PC-9 (cell line): ENCODE measurements at regions not wholly inside any gene's neighbourhood (a gene's known extent, or its start where the extent isn't known, plus 50 kb on each side); places are given as distances from the start of the nearest gene placed in this dataset.

Experiments used
- BruUV-seq: library from RNA; stranded (reverse); fragments of 400-500 nt; replicated peaks from 2 replicates; lab custom pipeline; 2021; lab: Mats Ljungman, UMichigan
- CTCF ChIA-PET: fragments of 300-600 bp; sonication (Branson Sonifier 250); formaldehyde crosslinking; loops from one replicate; lab custom pipeline; 2022; ENCODE audit warnings: antibody characterized with exemption; lab: Charles Lee
- POLR2A ChIA-PET: fragments of 300-600 bp; sonication (Branson Sonifier 250); formaldehyde crosslinking; loops from one replicate; lab custom pipeline; 2022; ENCODE audit warnings: antibody characterized with exemption; ENCODE audit not compliant: unreplicated experiment; lab: Charles Lee
- DNase-seq, 2 experiments: peaks; one replicate each; pipeline versions ENCODE4 v3.0.0 to v3.0.0-alpha.2; 2015 to 2022; ENCODE audit warnings: mixed read lengths in 1 of 2
- H2AFZ ChIP-seq: fragments of 200-600 bp; sonication (generic); 2 replicates; pipeline ENCODE4 v1.8.1; 2017; ENCODE audit warnings: antibody characterized with exemption
- H3F3A ChIP-seq: fragments of 200-600 bp; sonication (generic); 2 replicates; pipeline ENCODE4 v1.8.1; 2017; ENCODE audit warnings: antibody characterized with exemption, mild to moderate bottlenecking, low read depth; ENCODE audit not compliant: insufficient read depth
- H3K27ac ChIP-seq: fragments of 200-600 bp; sonication (generic); 2 replicates; pipeline ENCODE4 v1.6.1; 2016; ENCODE audit warnings: mixed run types
- H3K27me3 ChIP-seq: fragments of 200-600 bp; sonication (generic); 2 replicates; pipeline ENCODE4 v1.6.1; 2016; ENCODE audit warnings: low read depth, mixed run types; ENCODE audit not compliant: insufficient read depth
- H3K36me3 ChIP-seq: fragments of 200-600 bp; sonication (generic); 2 replicates; pipeline ENCODE4 v1.6.1; 2016; ENCODE audit warnings: low read depth, mixed run types
- H3K4me1 ChIP-seq: fragments of 200-600 bp; sonication (generic); replicated peaks from 2 replicates; pipeline ENCODE4 v1.6.1; 2016; ENCODE audit warnings: mixed run types; ENCODE audit not compliant: insufficient read depth
- H3K4me2 ChIP-seq: fragments of 200-600 bp; sonication (generic); 2 replicates; pipeline ENCODE4 v1.6.1; 2017; ENCODE audit warnings: mixed run types
- H3K4me3 ChIP-seq: fragments of 200-600 bp; sonication (generic); 2 replicates; pipeline ENCODE4 v1.6.1; 2016; ENCODE audit warnings: mixed run types
- H3K79me2 ChIP-seq: fragments of 200-600 bp; sonication (generic); 2 replicates; pipeline ENCODE4 v1.6.1; 2017; ENCODE audit warnings: low read depth, mixed run types
- H3K9me2 ChIP-seq: fragments of 200-600 bp; sonication (generic); 2 replicates; pipeline ENCODE4 v1.8.1; 2017; ENCODE audit warnings: mild to moderate bottlenecking; ENCODE audit not compliant: insufficient read depth
- H3K9me3 ChIP-seq: fragments of 200-600 bp; sonication (generic); 2 replicates; pipeline ENCODE4 v1.8.1; 2016; ENCODE audit warnings: low read depth; ENCODE audit not compliant: insufficient read depth
- H4K20me1 ChIP-seq: fragments of 200-600 bp; sonication (generic); 2 replicates; pipeline ENCODE4 v1.8.1; 2017; ENCODE audit not compliant: insufficient read depth
- EZH2 ChIP-seq: fragments of 200-600 bp; sonication (generic); IDR thresholded peaks from 2 replicates; pipeline ENCODE4 v1.8.0; 2017; ENCODE audit warnings: antibody characterized with exemption, low read depth
- intact Hi-C: fragments of 100-400 bp; cut with micrococcal nuclease; formaldehyde crosslinking; loops from one replicate; pipeline ENCODE4 v1.10.0; 2022; ENCODE audit not compliant: unreplicated experiment
- TF ChIP-seq, protein P1 (sequence below): fragments of 200-600 bp; sonication (generic); conservative IDR thresholded peaks from 2 replicates; pipeline ENCODE4 v1.6.1; 2017; ENCODE audit warnings: mixed run types, antibody characterized with exemption, mild to moderate bottlenecking, moderate library complexity

DNA sequence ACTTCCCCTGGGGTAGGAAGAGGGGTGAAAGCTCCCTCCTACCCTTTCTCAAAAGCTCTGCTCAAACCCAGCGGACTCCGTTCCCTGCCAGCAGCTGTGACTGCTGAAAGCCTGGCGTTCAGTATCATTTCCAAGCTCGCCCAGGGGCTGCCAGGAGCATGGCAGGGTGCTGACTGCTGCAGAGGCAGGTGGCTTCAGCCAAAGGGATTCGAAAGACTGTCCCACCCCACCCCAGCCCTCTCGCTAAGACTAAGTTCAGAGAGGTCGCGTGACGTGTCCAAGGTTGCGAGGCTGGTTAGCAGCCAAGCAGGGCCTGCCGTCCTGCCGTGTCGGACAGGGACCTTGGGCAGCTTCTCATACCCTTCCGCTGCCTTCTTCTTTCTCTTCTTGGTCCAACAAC is 72.3 kb upstream of the RAB12 start:
- H3K9me2 ChIP-seq = no peaks in the 10 kb centered on the region
- H2AFZ ChIP-seq = no peak overlapping the region
- H3K79me2 ChIP-seq = no peaks in the 10 kb centered on the region
- H3K4me2 ChIP-seq = no peak overlapping the region
- H3K27me3 ChIP-seq = peaks cover 38% of the 10 kb centered on the region
- no peaks in the 10 kb centered on the region for H4K20me1 ChIP-seq
- no TSS peak for BruUV-seq
- POLR2A ChIA-PET = no interaction called here
- CTCF ChIA-PET = no interaction called here
- intact Hi-C loops = no loop called here
- DNase-seq = no peak
- H3K4me1 ChIP-seq = no peaks in the 10 kb centered on the region
- TF ChIP-seq EZH2 = no peak
- H3K4me3 ChIP-seq = no peak overlapping the region
- no peaks in the 10 kb centered on the region for H3F3A ChIP-seq
- H3K27ac ChIP-seq = no peak overlapping the region
- H3K36me3 ChIP-seq = no peaks in the 10 kb centered on the region
- H3K9me3 ChIP-seq = no peaks in the 10 kb centered on the region

DNA sequence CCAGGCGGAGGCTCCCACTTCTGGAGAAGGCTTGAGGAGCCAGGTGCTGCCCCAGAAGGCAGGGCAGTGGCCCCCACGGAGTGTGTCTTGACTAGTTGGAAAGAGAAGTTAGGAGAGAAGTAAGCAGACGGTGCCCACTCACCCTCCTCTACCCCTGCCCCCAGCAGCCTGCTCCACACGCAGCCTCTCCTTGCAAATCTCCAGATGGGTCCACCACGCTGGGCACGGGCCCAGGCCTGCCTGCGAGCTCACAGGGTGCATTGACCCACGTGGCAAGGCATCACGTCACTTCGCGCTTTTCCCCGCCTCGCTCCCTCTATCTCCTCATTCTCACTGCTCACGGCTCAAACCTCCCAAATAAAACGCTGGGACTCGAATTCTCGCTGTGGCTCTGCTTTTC is 71.8 kb upstream of the RAB12 start:
- Histone ChIP-seq H3K9me3 (no peaks in the 10 kb centered on the region), H3K79me2 (no peaks in the 10 kb centered on the region), H3F3A (no peaks in the 10 kb centered on the region), H2AFZ (no peak overlapping the region), H3K4me1 (no peaks in the 10 kb centered on the region), H3K27ac (no peak overlapping the region), H3K4me2 (no peak overlapping the region), H3K9me2 (no peaks in the 10 kb centered on the region), H3K4me3 (no peak overlapping the region), H3K27me3 (peaks cover 40% of the 10 kb centered on the region), H3K36me3 (no peaks in the 10 kb centered on the region), H4K20me1 (no peaks in the 10 kb centered on the region)
- intact Hi-C loops = no loop called here
- CTCF ChIA-PET = no interaction called here
- no TSS peak for BruUV-seq
- POLR2A ChIA-PET = no interaction called here
- no peak for DNase-seq
- no peak for TF ChIP-seq EZH2
- TF ChIP-seq, protein P1, sequence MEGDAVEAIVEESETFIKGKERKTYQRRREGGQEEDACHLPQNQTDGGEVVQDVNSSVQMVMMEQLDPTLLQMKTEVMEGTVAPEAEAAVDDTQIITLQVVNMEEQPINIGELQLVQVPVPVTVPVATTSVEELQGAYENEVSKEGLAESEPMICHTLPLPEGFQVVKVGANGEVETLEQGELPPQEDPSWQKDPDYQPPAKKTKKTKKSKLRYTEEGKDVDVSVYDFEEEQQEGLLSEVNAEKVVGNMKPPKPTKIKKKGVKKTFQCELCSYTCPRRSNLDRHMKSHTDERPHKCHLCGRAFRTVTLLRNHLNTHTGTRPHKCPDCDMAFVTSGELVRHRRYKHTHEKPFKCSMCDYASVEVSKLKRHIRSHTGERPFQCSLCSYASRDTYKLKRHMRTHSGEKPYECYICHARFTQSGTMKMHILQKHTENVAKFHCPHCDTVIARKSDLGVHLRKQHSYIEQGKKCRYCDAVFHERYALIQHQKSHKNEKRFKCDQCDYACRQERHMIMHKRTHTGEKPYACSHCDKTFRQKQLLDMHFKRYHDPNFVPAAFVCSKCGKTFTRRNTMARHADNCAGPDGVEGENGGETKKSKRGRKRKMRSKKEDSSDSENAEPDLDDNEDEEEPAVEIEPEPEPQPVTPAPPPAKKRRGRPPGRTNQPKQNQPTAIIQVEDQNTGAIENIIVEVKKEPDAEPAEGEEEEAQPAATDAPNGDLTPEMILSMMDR = no peak

DNA sequence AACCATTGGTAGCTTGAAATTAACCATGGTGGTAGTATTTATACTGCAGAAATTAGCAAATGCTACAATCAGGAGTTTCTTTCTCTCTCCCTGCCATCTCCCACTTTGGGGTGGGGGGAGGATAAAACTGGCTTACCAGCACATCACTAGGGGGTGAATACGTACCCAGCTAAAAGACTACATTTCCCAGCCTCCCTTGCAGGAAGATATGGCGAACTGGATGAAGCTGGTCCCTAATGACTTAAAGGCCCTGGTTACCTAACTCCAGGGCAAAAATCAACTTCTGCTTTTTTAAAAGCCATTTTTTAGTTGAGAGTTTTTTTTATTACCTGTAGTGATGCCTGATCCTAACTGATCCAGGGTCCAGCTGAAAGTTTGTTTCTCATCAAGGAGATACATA is 70.3 kb upstream of the RAB12 start:
- Histone ChIP-seq H3K9me2 (no peaks in the 10 kb centered on the region), H2AFZ (no peak overlapping the region), H3K36me3 (no peaks in the 10 kb centered on the region), H3K27ac (no peak overlapping the region), H3F3A (no peaks in the 10 kb centered on the region), H3K4me3 (no peak overlapping the region), H4K20me1 (no peaks in the 10 kb centered on the region), H3K4me1 (no peaks in the 10 kb centered on the region), H3K79me2 (no peaks in the 10 kb centered on the region), H3K27me3 (peaks cover 45% of the 10 kb centered on the region), H3K4me2 (no peak overlapping the region), H3K9me3 (no peaks in the 10 kb centered on the region)
- no TSS peak for BruUV-seq
- ChIA-PET POLR2A (interaction anchor here (0.5 kb wide), 1 partner anchor 1256 kb away, joined by 5 read pairs; no protein-coding TSS in a partner anchor), CTCF (no interaction called here)
- no peak for DNase-seq
- TF ChIP-seq, protein P1 = no peak
- TF ChIP-seq EZH2 = no peak
- intact Hi-C loops = no loop called here

DNA sequence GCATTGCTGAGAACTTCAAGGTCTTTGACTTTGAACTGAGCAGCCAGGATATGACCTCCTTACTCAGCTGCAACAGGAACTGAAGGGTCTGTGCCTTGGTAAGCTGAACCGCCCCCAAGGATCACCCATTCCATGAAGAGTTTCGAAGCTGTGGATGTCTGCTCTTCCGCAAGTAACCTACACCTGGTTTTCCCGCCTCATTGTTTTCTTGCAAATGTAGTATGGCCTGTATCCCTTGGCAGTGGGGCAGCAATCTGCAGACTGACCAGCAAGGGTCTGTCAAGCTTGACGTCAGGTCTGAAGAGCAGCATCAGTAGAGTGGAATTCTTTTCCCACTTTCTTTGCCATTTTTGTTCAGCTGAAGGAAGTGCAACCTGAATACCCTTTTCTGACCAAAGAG is 62.6 kb upstream of the RAB12 start:
- Histone ChIP-seq H3K4me1 (no peaks in the 10 kb centered on the region), H3K27me3 (peaks cover 48% of the 10 kb centered on the region), H3K4me2 (no peak overlapping the region), H3K36me3 (no peaks in the 10 kb centered on the region), H2AFZ (no peak overlapping the region), H3K4me3 (no peak overlapping the region), H3F3A (no peaks in the 10 kb centered on the region), H3K27ac (no peak overlapping the region), H3K9me2 (no peaks in the 10 kb centered on the region), H4K20me1 (no peaks in the 10 kb centered on the region), H3K9me3 (no peaks in the 10 kb centered on the region), H3K79me2 (no peaks in the 10 kb centered on the region)
- TF ChIP-seq, protein P1 = no peak
- no peak for TF ChIP-seq EZH2
- ChIA-PET CTCF (no interaction called here), POLR2A (no interaction called here)
- no peak for DNase-seq
- BruUV-seq = no TSS peak
- intact Hi-C loops = no loop called here
